HL-60 (cell line): ENCODE measurements at regions not wholly inside any gene's neighbourhood (a gene's known extent, or its start where the extent isn't known, plus 50 kb on each side); places are given as distances from the start of the nearest gene placed in this dataset.

ENCODE experiments used
- DNase-seq, 2 experiments: peaks; one replicate each; pipeline ENCODE4 v3.0.0-alpha.2; 2010 to 2020; ENCODE audit warnings: low read depth in 1 of 2, low spot score in 1 of 2
- H3K27ac ChIP-seq: fragments of 250-450 bp; sonication (Bioruptor Pico); replicated peaks from 2 replicates; pipeline ENCODE4 v1.5.1; 2020; ENCODE audit warnings: mild to moderate bottlenecking, moderate library complexity
- H3K27me3 ChIP-seq: fragments of 250-450 bp; sonication (Bioruptor Pico); 2 replicates; pipeline ENCODE4 v1.5.1; 2021; ENCODE audit warnings: mild to moderate bottlenecking, moderate library complexity; ENCODE audit not compliant: insufficient read depth, poor library complexity, severe bottlenecking
- H3K4me3 ChIP-seq: replicated peaks from 2 replicates; pipeline ENCODE4 v1.5.1; 2011; ENCODE audit warnings: mild to moderate bottlenecking, control low read depth, low read length; ENCODE audit not compliant: insufficient read depth
- GABPA ChIP-seq: IDR thresholded peaks from 2 replicates; pipeline ENCODE4 v1.6.1; 2012; ENCODE audit warnings: low read depth
- POLR2AphosphoS5 ChIP-seq: IDR thresholded peaks from 2 replicates; pipeline ENCODE4 v1.6.1; 2012; ENCODE audit warnings: low read depth
- SPI1 ChIP-seq: IDR thresholded peaks from 2 replicates; pipeline ENCODE4 v1.6.1; 2012; ENCODE audit warnings: low read depth, mild to moderate bottlenecking, borderline replicate concordance
- TF ChIP-seq, protein P1 (sequence below): IDR thresholded peaks from 2 replicates; pipeline ENCODE4 v1.6.1; 2012; ENCODE audit warnings: low read depth; ENCODE audit not compliant: insufficient replicate concordance
- TF ChIP-seq, protein P2 (sequence below): IDR thresholded peaks from one replicate; pipeline ENCODE4 v1.5.1; 2011; ENCODE audit warnings: low read length, control low read depth, inconsistent platforms; ENCODE audit not compliant: insufficient read depth

DNA sequence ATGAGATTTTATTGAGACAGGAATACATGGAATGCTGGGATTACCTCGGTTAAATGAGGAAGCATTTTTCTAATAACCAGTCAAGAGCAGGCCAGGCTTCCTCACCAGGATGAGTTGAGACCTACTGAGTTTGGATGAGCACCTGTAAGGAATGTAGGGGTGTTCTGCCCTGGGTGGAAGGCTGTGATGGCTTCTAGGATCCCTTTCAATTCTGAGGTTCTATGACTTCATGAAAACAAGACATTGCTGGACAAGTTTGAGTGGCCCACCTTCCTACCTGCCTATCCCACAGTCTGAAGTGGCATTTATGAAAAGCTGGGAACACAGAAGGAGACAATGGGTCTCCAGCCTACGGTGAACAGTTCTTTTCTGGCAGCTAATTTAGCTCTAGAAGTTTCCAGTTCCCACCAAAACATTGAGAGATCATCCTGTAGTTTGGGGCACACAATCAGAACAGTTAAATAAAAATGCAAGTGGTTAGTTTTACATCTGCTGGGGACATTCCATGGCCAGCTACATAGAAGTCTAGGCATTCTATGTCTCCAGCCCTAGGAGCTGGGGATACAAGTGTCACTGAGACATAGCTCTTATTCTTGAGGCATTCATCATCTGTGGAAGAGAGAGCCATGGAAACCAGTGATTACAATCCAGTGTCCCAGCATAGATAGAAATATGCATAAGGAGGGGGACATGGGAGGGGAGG lies 51.3 kb upstream of the TSPAN2 start:
- TF ChIP-seq, protein P1, sequence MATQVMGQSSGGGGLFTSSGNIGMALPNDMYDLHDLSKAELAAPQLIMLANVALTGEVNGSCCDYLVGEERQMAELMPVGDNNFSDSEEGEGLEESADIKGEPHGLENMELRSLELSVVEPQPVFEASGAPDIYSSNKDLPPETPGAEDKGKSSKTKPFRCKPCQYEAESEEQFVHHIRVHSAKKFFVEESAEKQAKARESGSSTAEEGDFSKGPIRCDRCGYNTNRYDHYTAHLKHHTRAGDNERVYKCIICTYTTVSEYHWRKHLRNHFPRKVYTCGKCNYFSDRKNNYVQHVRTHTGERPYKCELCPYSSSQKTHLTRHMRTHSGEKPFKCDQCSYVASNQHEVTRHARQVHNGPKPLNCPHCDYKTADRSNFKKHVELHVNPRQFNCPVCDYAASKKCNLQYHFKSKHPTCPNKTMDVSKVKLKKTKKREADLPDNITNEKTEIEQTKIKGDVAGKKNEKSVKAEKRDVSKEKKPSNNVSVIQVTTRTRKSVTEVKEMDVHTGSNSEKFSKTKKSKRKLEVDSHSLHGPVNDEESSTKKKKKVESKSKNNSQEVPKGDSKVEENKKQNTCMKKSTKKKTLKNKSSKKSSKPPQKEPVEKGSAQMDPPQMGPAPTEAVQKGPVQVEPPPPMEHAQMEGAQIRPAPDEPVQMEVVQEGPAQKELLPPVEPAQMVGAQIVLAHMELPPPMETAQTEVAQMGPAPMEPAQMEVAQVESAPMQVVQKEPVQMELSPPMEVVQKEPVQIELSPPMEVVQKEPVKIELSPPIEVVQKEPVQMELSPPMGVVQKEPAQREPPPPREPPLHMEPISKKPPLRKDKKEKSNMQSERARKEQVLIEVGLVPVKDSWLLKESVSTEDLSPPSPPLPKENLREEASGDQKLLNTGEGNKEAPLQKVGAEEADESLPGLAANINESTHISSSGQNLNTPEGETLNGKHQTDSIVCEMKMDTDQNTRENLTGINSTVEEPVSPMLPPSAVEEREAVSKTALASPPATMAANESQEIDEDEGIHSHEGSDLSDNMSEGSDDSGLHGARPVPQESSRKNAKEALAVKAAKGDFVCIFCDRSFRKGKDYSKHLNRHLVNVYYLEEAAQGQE, result no peak
- TF ChIP-seq, protein P2, sequence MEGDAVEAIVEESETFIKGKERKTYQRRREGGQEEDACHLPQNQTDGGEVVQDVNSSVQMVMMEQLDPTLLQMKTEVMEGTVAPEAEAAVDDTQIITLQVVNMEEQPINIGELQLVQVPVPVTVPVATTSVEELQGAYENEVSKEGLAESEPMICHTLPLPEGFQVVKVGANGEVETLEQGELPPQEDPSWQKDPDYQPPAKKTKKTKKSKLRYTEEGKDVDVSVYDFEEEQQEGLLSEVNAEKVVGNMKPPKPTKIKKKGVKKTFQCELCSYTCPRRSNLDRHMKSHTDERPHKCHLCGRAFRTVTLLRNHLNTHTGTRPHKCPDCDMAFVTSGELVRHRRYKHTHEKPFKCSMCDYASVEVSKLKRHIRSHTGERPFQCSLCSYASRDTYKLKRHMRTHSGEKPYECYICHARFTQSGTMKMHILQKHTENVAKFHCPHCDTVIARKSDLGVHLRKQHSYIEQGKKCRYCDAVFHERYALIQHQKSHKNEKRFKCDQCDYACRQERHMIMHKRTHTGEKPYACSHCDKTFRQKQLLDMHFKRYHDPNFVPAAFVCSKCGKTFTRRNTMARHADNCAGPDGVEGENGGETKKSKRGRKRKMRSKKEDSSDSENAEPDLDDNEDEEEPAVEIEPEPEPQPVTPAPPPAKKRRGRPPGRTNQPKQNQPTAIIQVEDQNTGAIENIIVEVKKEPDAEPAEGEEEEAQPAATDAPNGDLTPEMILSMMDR, result no peak
- Histone ChIP-seq H3K27me3 (peaks cover 8% of the 10 kb centered on the region), H3K27ac (no peak overlapping the region), H3K4me3 (no peak overlapping the region)
- DNase-seq, result no peak

DNA sequence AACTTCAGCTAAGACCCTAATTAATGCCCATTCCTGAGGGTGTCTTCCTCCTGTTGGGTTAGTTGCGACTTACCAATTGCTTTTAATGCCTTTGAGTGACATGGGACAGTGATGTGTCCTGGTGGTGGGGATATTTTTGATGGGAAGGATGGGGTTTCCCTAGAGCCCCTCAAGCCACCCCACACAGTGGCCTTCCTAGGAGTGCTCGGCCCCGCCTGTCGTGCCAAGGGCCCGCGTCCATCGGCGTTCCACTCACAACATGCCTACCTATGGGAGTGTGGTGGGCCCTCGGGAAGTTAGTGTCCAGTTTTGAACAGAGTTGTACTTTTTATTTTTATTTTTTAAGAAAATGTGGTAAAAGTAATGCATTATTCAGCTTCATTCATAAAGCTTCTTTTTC lies 50.1 kb upstream of the TSPAN2 start:
- no peak for DNase-seq
- no peak overlapping the region for H3K27ac ChIP-seq
- no peak overlapping the region for H3K4me3 ChIP-seq
- H3K27me3 ChIP-seq, result peaks cover 4% of the 10 kb centered on the region
- TF ChIP-seq, protein P1, result no peak
- TF ChIP-seq, protein P2, result no peak
- no peak for TF ChIP-seq POLR2AphosphoS5
- no peak for TF ChIP-seq SPI1
- TF ChIP-seq GABPA, result no peak
